ENCODE measurements at regions not wholly inside any gene's neighbourhood (a gene's known extent, or its start where the extent isn't known, plus 50 kb on each side); places are given as distances from the start of the nearest gene placed in this dataset.

GRCh38 chr5:66515209-66515608, 81.0 kb upstream of the MAST4 start:
- CTCF ChIA-PET, result interaction anchor here (1.1 kb wide), 1 partner anchor 209 kb away, joined by 3 read pairs; no protein-coding TSS in a partner anchor
- Histone ChIP-seq H3K79me2 (ENCODE audit: insufficient read depth) (no peaks in the 10 kb centered on the region), H3K9ac (no peak overlapping the region), H3F3A (replicated peaks; ENCODE audit: insufficient read depth) (no peaks in the 10 kb centered on the region), H3K9me2 (no peaks in the 10 kb centered on the region), H3K27me3 (ENCODE audit: insufficient read depth) (no peaks in the 10 kb centered on the region), H3K4me1 (ENCODE audit: control insufficient read depth in 1 of 2, insufficient read depth in 2 of 2, low read depth in 1 of 2, low read length in 1 of 2) (no peaks in the 10 kb centered on the region), H3K9me3 (no peaks in the 10 kb centered on the region), H3K27ac (ENCODE audit: low read depth in 2 of 2, low read length in 1 of 2) (no peak overlapping the region), H3K4me3 (ENCODE audit: low read depth in 2 of 2, low read length in 1 of 2) (no peak overlapping the region), H4K20me1 (ENCODE audit: insufficient read depth) (no peaks in the 10 kb centered on the region), H3K4me2 (no peak overlapping the region), H2AFZ (ENCODE audit: low read depth) (no peak overlapping the region), H3K36me3 (replicated peaks in 1 of 2; ENCODE audit: control insufficient read depth in 1 of 2, insufficient read depth in 2 of 2, low read length in 1 of 2) (no peaks in the 10 kb centered on the region)
- no peak for DNase-seq
- 39% methylated on average over 5 of the region's 5 CpGs for WGBS (ENCODE audit: low lambda C conversion rate)
- TF ChIP-seq, protein P1, sequence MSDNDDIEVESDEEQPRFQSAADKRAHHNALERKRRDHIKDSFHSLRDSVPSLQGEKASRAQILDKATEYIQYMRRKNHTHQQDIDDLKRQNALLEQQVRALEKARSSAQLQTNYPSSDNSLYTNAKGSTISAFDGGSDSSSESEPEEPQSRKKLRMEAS (IDR thresholded peaks at IDR 0.05; ENCODE audit: low read depth), result no peak
- TF ChIP-seq YY1 (IDR thresholded peaks at IDR 0.05; ENCODE audit: low read depth), result no peak
- TF ChIP-seq, protein P2, sequence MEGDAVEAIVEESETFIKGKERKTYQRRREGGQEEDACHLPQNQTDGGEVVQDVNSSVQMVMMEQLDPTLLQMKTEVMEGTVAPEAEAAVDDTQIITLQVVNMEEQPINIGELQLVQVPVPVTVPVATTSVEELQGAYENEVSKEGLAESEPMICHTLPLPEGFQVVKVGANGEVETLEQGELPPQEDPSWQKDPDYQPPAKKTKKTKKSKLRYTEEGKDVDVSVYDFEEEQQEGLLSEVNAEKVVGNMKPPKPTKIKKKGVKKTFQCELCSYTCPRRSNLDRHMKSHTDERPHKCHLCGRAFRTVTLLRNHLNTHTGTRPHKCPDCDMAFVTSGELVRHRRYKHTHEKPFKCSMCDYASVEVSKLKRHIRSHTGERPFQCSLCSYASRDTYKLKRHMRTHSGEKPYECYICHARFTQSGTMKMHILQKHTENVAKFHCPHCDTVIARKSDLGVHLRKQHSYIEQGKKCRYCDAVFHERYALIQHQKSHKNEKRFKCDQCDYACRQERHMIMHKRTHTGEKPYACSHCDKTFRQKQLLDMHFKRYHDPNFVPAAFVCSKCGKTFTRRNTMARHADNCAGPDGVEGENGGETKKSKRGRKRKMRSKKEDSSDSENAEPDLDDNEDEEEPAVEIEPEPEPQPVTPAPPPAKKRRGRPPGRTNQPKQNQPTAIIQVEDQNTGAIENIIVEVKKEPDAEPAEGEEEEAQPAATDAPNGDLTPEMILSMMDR (IDR thresholded peaks at IDR 0.05), result no peak
- TF ChIP-seq USF1 (IDR thresholded peaks at IDR 0.05; ENCODE audit: borderline replicate concordance, low read depth), result no peak
- POLR2A ChIA-PET, result no interaction called here

GRCh38 chr5:66516550-66516949, 79.6 kb upstream of the MAST4 start:
- ChIA-PET CTCF (interaction anchor here (1.1 kb wide), 1 partner anchor 210 kb away, joined by 3 read pairs; no protein-coding TSS in a partner anchor), POLR2A (no interaction called here)
- Histone ChIP-seq H3K9me3 (peaks cover 11% of the 10 kb centered on the region; the same call in 1 of the 2 replicates), H3K27ac (ENCODE audit: low read depth in 2 of 2, low read length in 1 of 2) (no peak overlapping the region), H3K4me1 (ENCODE audit: control insufficient read depth in 1 of 2, insufficient read depth in 2 of 2, low read depth in 1 of 2, low read length in 1 of 2) (no peaks in the 10 kb centered on the region), H3K9ac (no peak overlapping the region), H3K9me2 (no peaks in the 10 kb centered on the region), H3F3A (replicated peaks; ENCODE audit: insufficient read depth) (no peaks in the 10 kb centered on the region), H4K20me1 (ENCODE audit: insufficient read depth) (no peaks in the 10 kb centered on the region), H3K36me3 (replicated peaks in 1 of 2; ENCODE audit: control insufficient read depth in 1 of 2, insufficient read depth in 2 of 2, low read length in 1 of 2) (no peaks in the 10 kb centered on the region), H3K4me2 (no peak overlapping the region), H3K27me3 (ENCODE audit: insufficient read depth) (no peaks in the 10 kb centered on the region), H2AFZ (ENCODE audit: low read depth) (no peak overlapping the region), H3K4me3 (ENCODE audit: low read depth in 2 of 2, low read length in 1 of 2) (no peak overlapping the region), H3K79me2 (ENCODE audit: insufficient read depth) (no peaks in the 10 kb centered on the region)
- no peak for DNase-seq
- 22% methylated on average over 1 of the region's 1 CpG for WGBS (ENCODE audit: low lambda C conversion rate)
- no peak for TF ChIP-seq MEF2A (IDR thresholded peaks at IDR 0.05; ENCODE audit: borderline replicate concordance, low read depth)
- TF ChIP-seq EZH2phosphoT487 (IDR thresholded peaks at IDR 0.05; ENCODE audit: borderline replicate concordance, low read depth), result no peak
- TF ChIP-seq, protein P3, sequence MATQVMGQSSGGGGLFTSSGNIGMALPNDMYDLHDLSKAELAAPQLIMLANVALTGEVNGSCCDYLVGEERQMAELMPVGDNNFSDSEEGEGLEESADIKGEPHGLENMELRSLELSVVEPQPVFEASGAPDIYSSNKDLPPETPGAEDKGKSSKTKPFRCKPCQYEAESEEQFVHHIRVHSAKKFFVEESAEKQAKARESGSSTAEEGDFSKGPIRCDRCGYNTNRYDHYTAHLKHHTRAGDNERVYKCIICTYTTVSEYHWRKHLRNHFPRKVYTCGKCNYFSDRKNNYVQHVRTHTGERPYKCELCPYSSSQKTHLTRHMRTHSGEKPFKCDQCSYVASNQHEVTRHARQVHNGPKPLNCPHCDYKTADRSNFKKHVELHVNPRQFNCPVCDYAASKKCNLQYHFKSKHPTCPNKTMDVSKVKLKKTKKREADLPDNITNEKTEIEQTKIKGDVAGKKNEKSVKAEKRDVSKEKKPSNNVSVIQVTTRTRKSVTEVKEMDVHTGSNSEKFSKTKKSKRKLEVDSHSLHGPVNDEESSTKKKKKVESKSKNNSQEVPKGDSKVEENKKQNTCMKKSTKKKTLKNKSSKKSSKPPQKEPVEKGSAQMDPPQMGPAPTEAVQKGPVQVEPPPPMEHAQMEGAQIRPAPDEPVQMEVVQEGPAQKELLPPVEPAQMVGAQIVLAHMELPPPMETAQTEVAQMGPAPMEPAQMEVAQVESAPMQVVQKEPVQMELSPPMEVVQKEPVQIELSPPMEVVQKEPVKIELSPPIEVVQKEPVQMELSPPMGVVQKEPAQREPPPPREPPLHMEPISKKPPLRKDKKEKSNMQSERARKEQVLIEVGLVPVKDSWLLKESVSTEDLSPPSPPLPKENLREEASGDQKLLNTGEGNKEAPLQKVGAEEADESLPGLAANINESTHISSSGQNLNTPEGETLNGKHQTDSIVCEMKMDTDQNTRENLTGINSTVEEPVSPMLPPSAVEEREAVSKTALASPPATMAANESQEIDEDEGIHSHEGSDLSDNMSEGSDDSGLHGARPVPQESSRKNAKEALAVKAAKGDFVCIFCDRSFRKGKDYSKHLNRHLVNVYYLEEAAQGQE (IDR thresholded peaks at IDR 0.05; ENCODE audit: low read depth, low read length), result no peak
- no peak for TF ChIP-seq POLR2AphosphoS5 (IDR thresholded peaks at IDR 0.05; ENCODE audit: low read depth, low read length)
- no peak for TF ChIP-seq EP300 (IDR thresholded peaks at IDR 0.05; ENCODE audit: borderline replicate concordance in 1 of 2, low read depth in 1 of 2, low read length in 1 of 2)
- no peak for TF ChIP-seq FOXM1 (IDR thresholded peaks at IDR 0.05; ENCODE audit: low read depth)
- TF ChIP-seq GABPA (IDR thresholded peaks at IDR 0.05; ENCODE audit: low read depth), result no peak
- no peak for TF ChIP-seq USF2 (IDR thresholded peaks at IDR 0.05; ENCODE audit: borderline replicate concordance, low read depth, low read length)
- no peak for TF ChIP-seq JUND (IDR thresholded peaks at IDR 0.05)
